ENCODE measurements at regions not wholly inside any gene's neighbourhood (a gene's known extent, or its start where the extent isn't known, plus 50 kb on each side); places are given as distances from the start of the nearest gene placed in this dataset.

- H3K27me3 ChIP-seq (ENCODE audit: control insufficient read depth, insufficient read depth, low read length) = peaks cover 13% of the 10 kb centered on the region
- DNase-seq (ENCODE audit: low read depth) = peak; percentile 71
- no peak overlapping the region for H3K4me3 ChIP-seq (ENCODE audit: low read depth, low read length)
- no peaks in the 10 kb centered on the region for H3K36me3 ChIP-seq (ENCODE audit: control insufficient read depth, insufficient read depth, low read length)
- FAIRE-seq = peak; percentile 88
- TF ChIP-seq CTCF (IDR thresholded peaks at IDR 0.05; ENCODE audit: insufficient read depth, low read length, severe bottlenecking) = peak; percentile 86
These were observed 170.2 kb upstream of the UMPS start for GRCh38 chr3:124559846-124560574.

GRCh38 chr3:124560666-124561215 is 169.5 kb upstream of the UMPS start:
- no peak for FAIRE-seq
- Histone ChIP-seq H3K4me3 (ENCODE audit: low read depth, low read length) (no peak overlapping the region), H3K36me3 (ENCODE audit: control insufficient read depth, insufficient read depth, low read length) (no peaks in the 10 kb centered on the region), H3K27me3 (ENCODE audit: control insufficient read depth, insufficient read depth, low read length) (peaks cover 13% of the 10 kb centered on the region)
- no peak for DNase-seq (ENCODE audit: low read depth)
- TF ChIP-seq CTCF (IDR thresholded peaks at IDR 0.05; ENCODE audit: insufficient read depth, low read length, severe bottlenecking) = no peak

GRCh38 chr3:124562769-124563168 is 167.5 kb upstream of the UMPS start:
- DNase-seq (ENCODE audit: low read depth) = no peak
- Histone ChIP-seq H3K36me3 (ENCODE audit: control insufficient read depth, insufficient read depth, low read length) (no peaks in the 10 kb centered on the region), H3K4me3 (ENCODE audit: low read depth, low read length) (no peak overlapping the region), H3K27me3 (ENCODE audit: control insufficient read depth, insufficient read depth, low read length) (peaks cover 10% of the 10 kb centered on the region)
- no peak for TF ChIP-seq CTCF (IDR thresholded peaks at IDR 0.05; ENCODE audit: insufficient read depth, low read length, severe bottlenecking)
- no peak for FAIRE-seq

GRCh38 chr3:124563376-124563775 is 166.9 kb upstream of the UMPS start:
- no peak overlapping the region for H3K4me3 ChIP-seq (ENCODE audit: low read depth, low read length)

GRCh38 chr3:124565013-124565412 is 165.2 kb upstream of the UMPS start:
- DNase-seq (ENCODE audit: low read depth) = peak; percentile 62
- no peaks in the 10 kb centered on the region for H3K36me3 ChIP-seq (ENCODE audit: control insufficient read depth, insufficient read depth, low read length)
- peak; percentile 84 for TF ChIP-seq CTCF (IDR thresholded peaks at IDR 0.05; ENCODE audit: insufficient read depth, low read length, severe bottlenecking)
- no peak for FAIRE-seq
- no peak overlapping the region for H3K4me3 ChIP-seq (ENCODE audit: low read depth, low read length)
- H3K27me3 ChIP-seq (ENCODE audit: control insufficient read depth, insufficient read depth, low read length) = peaks cover 12% of the 10 kb centered on the region

More at GRCh38 chr3:124563376-124563775, 166.9 kb upstream of the UMPS start:
- Histone ChIP-seq H3K36me3 (ENCODE audit: control insufficient read depth, insufficient read depth, low read length) (no peaks in the 10 kb centered on the region), H3K27me3 (ENCODE audit: control insufficient read depth, insufficient read depth, low read length) (peaks cover 10% of the 10 kb centered on the region)
- DNase-seq (ENCODE audit: low read depth) (peak; percentile 62), FAIRE-seq (no peak)
- no peak for TF ChIP-seq CTCF (IDR thresholded peaks at IDR 0.05; ENCODE audit: insufficient read depth, low read length, severe bottlenecking)

Data from bronchial epithelial cell (primary cell).